GM23338 (cell line): ENCODE measurements at regions not wholly inside any gene's neighbourhood (a gene's known extent, or its start where the extent isn't known, plus 50 kb on each side); places are given as distances from the start of the nearest gene placed in this dataset.

ENCODE experiments used
- ATAC-seq: fragments of 200-7000 bp; cut with Tn5 transposase; 3 replicates; pipeline ENCODE4 v1.9.1; 2020
- DNase-seq: peaks from one replicate; pipeline ENCODE4 v3.0.0-alpha.2; 2015; ENCODE audit warnings: low spot score
- H2AFZ ChIP-seq: fragments of 200-600 bp; sonication (generic); 2 replicates; pipeline ENCODE4 v1.8.0; 2016; ENCODE audit warnings: antibody characterized with exemption, mild to moderate bottlenecking, moderate library complexity
- H3F3A ChIP-seq: fragments of 200-600 bp; sonication (generic); replicated peaks from 2 replicates; pipeline ENCODE4 v1.8.0; 2017; ENCODE audit warnings: antibody characterized with exemption, mixed run types, low read depth
- H3K27ac ChIP-seq: fragments of 200-600 bp; sonication (generic); 2 replicates; pipeline ENCODE4 v1.6.1; 2016; ENCODE audit warnings: low read depth
- H3K27me3 ChIP-seq: fragments of 200-600 bp; sonication (generic); 2 replicates; pipeline ENCODE4 v1.8.0; 2016; ENCODE audit warnings: mild to moderate bottlenecking, mixed run types, moderate library complexity; ENCODE audit not compliant: insufficient read depth
- H3K36me3 ChIP-seq: fragments of 200-600 bp; sonication (generic); 2 replicates; pipeline ENCODE4 v1.8.0; 2016; ENCODE audit warnings: mild to moderate bottlenecking; ENCODE audit not compliant: insufficient read depth
- H3K4me1 ChIP-seq: fragments of 200-600 bp; sonication (generic); 2 replicates; pipeline ENCODE4 v1.8.0; 2016; ENCODE audit warnings: mild to moderate bottlenecking, moderate library complexity; ENCODE audit not compliant: insufficient read depth
- H3K4me2 ChIP-seq: fragments of 200-600 bp; sonication (generic); 2 replicates; pipeline ENCODE4 v1.7.1; 2017; ENCODE audit warnings: mixed run types
- H3K4me3 ChIP-seq: fragments of 200-600 bp; sonication (generic); 2 replicates; pipeline ENCODE4 v1.6.1; 2016; ENCODE audit warnings: mixed run types
- H3K79me2 ChIP-seq: fragments of 200-600 bp; sonication (generic); replicated peaks from 2 replicates; pipeline ENCODE4 v1.8.0; 2017; ENCODE audit warnings: mild to moderate bottlenecking; ENCODE audit not compliant: insufficient read depth
- H3K9me2 ChIP-seq: fragments of 200-600 bp; sonication (generic); 2 replicates; pipeline ENCODE4 v1.8.0; 2017; ENCODE audit not compliant: insufficient read depth
- H4K20me1 ChIP-seq: fragments of 200-600 bp; sonication (generic); replicated peaks from 2 replicates; pipeline ENCODE4 v1.8.0; 2017; ENCODE audit warnings: mild to moderate bottlenecking; ENCODE audit not compliant: insufficient read depth
- H3K27ac Mint-ChIP-seq: 2 replicates; pipeline ENCODE4 v1.8.0; 2020; ENCODE audit warnings: inconsistent platforms, mild to moderate bottlenecking, moderate library complexity, mixed read lengths
- H3K27me3 Mint-ChIP-seq: 3 replicates; pipeline ENCODE4 v1.8.0; 2022; ENCODE audit warnings: low read depth, mild to moderate bottlenecking, moderate library complexity, mixed read lengths, inconsistent platforms; ENCODE audit not compliant: insufficient read depth, poor library complexity
- H3K36me3 Mint-ChIP-seq: 3 replicates; pipeline ENCODE4 v1.8.0; 2021; ENCODE audit warnings: low read depth, mild to moderate bottlenecking, inconsistent platforms, moderate library complexity, mixed read lengths
- H3K4me1 Mint-ChIP-seq: 3 replicates; pipeline ENCODE4 v1.8.0; 2020; ENCODE audit warnings: mild to moderate bottlenecking, inconsistent platforms, mixed read lengths
- H3K4me3 Mint-ChIP-seq: 3 replicates; pipeline ENCODE4 v1.8.0; 2021; ENCODE audit warnings: moderate library complexity, mild to moderate bottlenecking, inconsistent platforms, mixed read lengths
- H3K9me3 Mint-ChIP-seq: 3 replicates; pipeline ENCODE4 v1.8.0; 2020; ENCODE audit warnings: moderate library complexity, mild to moderate bottlenecking, inconsistent platforms, mixed read lengths
- CREB1 ChIP-seq: fragments of 250-450 bp; sonication (Bioruptor Pico); IDR thresholded peaks from 2 replicates; pipeline ENCODE4 v1.5.0; 2020; ENCODE audit warnings: low read depth, mild to moderate bottlenecking, moderate library complexity
- CTCF ChIP-seq, 2 experiments: fragments of 200-600 bp in 1 of 2; sonication (generic) in 1 of 2; conservative IDR thresholded peaks; 2 replicates each; pipeline versions ENCODE4 v1.5.1 to v1.6.1; 2016 to 2017; ENCODE audit warnings: antibody characterized with exemption in 2 of 2, low read depth in 2 of 2, mild to moderate bottlenecking in 2 of 2, moderate library complexity in 1 of 2
- EZH2 ChIP-seq: fragments of 200-600 bp; sonication (generic); IDR thresholded peaks from one replicate; pipeline ENCODE4 v1.8.0; 2017; ENCODE audit warnings: antibody characterized with exemption, mild to moderate bottlenecking, low read depth; ENCODE audit not compliant: unreplicated experiment
- EZH2phosphoT487 ChIP-seq: fragments of 200-600 bp; sonication (generic); IDR thresholded peaks from one replicate; pipeline ENCODE4 v1.8.1; 2018; ENCODE audit warnings: antibody characterized with exemption; ENCODE audit not compliant: unreplicated experiment
- JUNB ChIP-seq: IDR thresholded peaks from one replicate; pipeline ENCODE4 v1.6.1; 2016; ENCODE audit warnings: antibody characterized with exemption; ENCODE audit not compliant: unreplicated experiment
- POLR2AphosphoS5 ChIP-seq: IDR thresholded peaks from 2 replicates; pipeline ENCODE4 v1.6.1; 2016; ENCODE audit warnings: antibody characterized with exemption, low read depth
- REST ChIP-seq: IDR thresholded peaks from one replicate; pipeline ENCODE4 v1.6.1; 2018; ENCODE audit warnings: antibody characterized with exemption; ENCODE audit not compliant: unreplicated experiment
- STAT1 ChIP-seq: IDR thresholded peaks from one replicate; pipeline ENCODE4 v1.6.1; 2016; ENCODE audit warnings: antibody characterized with exemption; ENCODE audit not compliant: unreplicated experiment
- ZNF114 ChIP-seq: fragments of 250-450 bp; sonication (Bioruptor Pico); IDR thresholded peaks from 2 replicates; pipeline ENCODE4 v1.5.0; 2020; ENCODE audit warnings: mild to moderate bottlenecking, moderate library complexity

GRCh38 chr11:104541701-104542100 is 356.6 kb downstream of the CASP12 start:
- no peak overlapping the region; the same call in 1 of the 2 replicates for H3K27ac Mint-ChIP-seq
- no peaks in the 10 kb centered on the region for H3K27me3 ChIP-seq
- H2AFZ ChIP-seq: no peak overlapping the region
- no peaks in the 10 kb centered on the region for H3K4me1 ChIP-seq
- no peak overlapping the region for H3K4me3 Mint-ChIP-seq
- H3K36me3 Mint-ChIP-seq: no peaks in the 10 kb centered on the region
- no peak overlapping the region for H3K27ac ChIP-seq
- H3K36me3 ChIP-seq: no peaks in the 10 kb centered on the region
- no peaks in the 10 kb centered on the region for H4K20me1 ChIP-seq
- ATAC-seq (no peak), DNase-seq (no peak)
- H3K79me2 ChIP-seq: no peaks in the 10 kb centered on the region
- no peaks in the 10 kb centered on the region; the same call in 2 of the 3 replicates for H3K9me3 Mint-ChIP-seq
- no peak for TF ChIP-seq CTCF (conservative IDR thresholded peaks at IDR 0.05; ENCODE audit: low read depth in 2 of 2)
- no peak for TF ChIP-seq EZH2phosphoT487
- no peak for TF ChIP-seq EZH2
- TF ChIP-seq CREB1 (CRISPR knock-in tag): no peak
- TF ChIP-seq JUNB: no peak
- no peak for TF ChIP-seq REST
- no peak for TF ChIP-seq POLR2AphosphoS5
- TF ChIP-seq ZNF114: no peak
- H3K27me3 Mint-ChIP-seq: no peaks in the 10 kb centered on the region
- H3K4me3 ChIP-seq: no peak overlapping the region
- no peak overlapping the region for H3K4me2 ChIP-seq
- no peaks in the 10 kb centered on the region for H3K9me2 ChIP-seq
- 0 out of 3 replicates have a peak, but pooled peaks cover 3% of the 10 kb centered on the region for H3K4me1 Mint-ChIP-seq
- no peaks in the 10 kb centered on the region for H3F3A ChIP-seq

GRCh38 chr11:104538313-104538712 is 359.9 kb downstream of the CASP12 start:
- peaks cover 11% of the 10 kb centered on the region for H3K4me1 Mint-ChIP-seq
- H3K4me3 ChIP-seq: no peak overlapping the region
- H3K27ac ChIP-seq: no peak overlapping the region
- TF ChIP-seq CREB1 (CRISPR knock-in tag) (no peak), STAT1 (no peak), ZNF114 (no peak)
- H3K4me3 Mint-ChIP-seq: no peak overlapping the region
- no peak overlapping the region for H2AFZ ChIP-seq
- no peaks in the 10 kb centered on the region for H3K36me3 ChIP-seq
- no peaks in the 10 kb centered on the region for H3K36me3 Mint-ChIP-seq
- H3F3A ChIP-seq: no peaks in the 10 kb centered on the region
- H4K20me1 ChIP-seq: no peaks in the 10 kb centered on the region
- H3K27me3 Mint-ChIP-seq: no peaks in the 10 kb centered on the region
- DNase-seq (no peak), ATAC-seq (no peak)
- H3K79me2 ChIP-seq: no peaks in the 10 kb centered on the region
- no peaks in the 10 kb centered on the region for H3K27me3 ChIP-seq
- no peaks in the 10 kb centered on the region for H3K9me3 Mint-ChIP-seq
- H3K4me2 ChIP-seq: no peak overlapping the region
- no peak overlapping the region for H3K27ac Mint-ChIP-seq
- H3K4me1 ChIP-seq: peaks cover 9% of the 10 kb centered on the region
- no peaks in the 10 kb centered on the region for H3K9me2 ChIP-seq
